GM18505 (cell line): ENCODE measurements at regions not wholly inside any gene's neighbourhood (a gene's known extent, or its start where the extent isn't known, plus 50 kb on each side); places are given as distances from the start of the nearest gene placed in this dataset.

Experiments
- ATAC-seq: cut with Tn5 transposase; IDR thresholded peaks from one replicate; pipeline ENCODE4 v1.9.1; 2021; ENCODE audit not compliant: unreplicated experiment
- POLR2A ChIP-seq: IDR thresholded peaks from 4 replicates; pipeline ENCODE4 v1.6.1; 2011; ENCODE audit warnings: borderline replicate concordance; ENCODE audit not compliant: insufficient read depth, insufficient read length; ENCODE audit errors: extremely low read depth

GRCh38 chr7:35362341-35362740 is 108.4 kb upstream of the TBX20 start:
- ATAC-seq, result no peak
- TF ChIP-seq POLR2A, result no peak

GRCh38 chr7:35359423-35359822 is 105.5 kb upstream of the TBX20 start:
- no peak for ATAC-seq
- no peak for TF ChIP-seq POLR2A

- ATAC-seq, result no peak
- TF ChIP-seq POLR2A, result no peak
Measured at GRCh38 chr7:35356495-35356894, 102.6 kb upstream of the TBX20 start.

GRCh38 chr7:35355911-35356310 is 102.0 kb upstream of the TBX20 start:
- TF ChIP-seq POLR2A, result no peak
- ATAC-seq, result no peak

- ATAC-seq, result no peak
- no peak for TF ChIP-seq POLR2A
Measured at GRCh38 chr7:35355199-35355598, 101.3 kb upstream of the TBX20 start.

- no peak for ATAC-seq
Measured at GRCh38 chr7:35353481-35353880, 99.6 kb upstream of the TBX20 start.

GRCh38 chr7:35351466-35351865 is 97.6 kb upstream of the TBX20 start:
- ATAC-seq, result no peak

More at GRCh38 chr7:35353481-35353880, 99.6 kb upstream of the TBX20 start:
- no peak for TF ChIP-seq POLR2A

GRCh38 chr7:35348611-35349400 is 94.9 kb upstream of the TBX20 start:
- TF ChIP-seq POLR2A, result no peak
- ATAC-seq, result no peak

More at GRCh38 chr7:35351466-35351865, 97.6 kb upstream of the TBX20 start:
- TF ChIP-seq POLR2A, result no peak

- ATAC-seq, result no peak
- TF ChIP-seq POLR2A, result no peak
Measured at GRCh38 chr7:35342786-35343185, 88.9 kb upstream of the TBX20 start.

- no peak for ATAC-seq
Measured at GRCh38 chr7:35339811-35340210, 85.9 kb upstream of the TBX20 start.

GRCh38 chr7:35336444-35336843 is 82.5 kb upstream of the TBX20 start:
- no peak for TF ChIP-seq POLR2A
- no peak for ATAC-seq

More at GRCh38 chr7:35339811-35340210, 85.9 kb upstream of the TBX20 start:
- TF ChIP-seq POLR2A, result no peak

- ATAC-seq, result no peak
- TF ChIP-seq POLR2A, result no peak
Measured at GRCh38 chr7:35334506-35334905, 80.6 kb upstream of the TBX20 start.

GRCh38 chr7:35333265-35333664 is 79.4 kb upstream of the TBX20 start:
- no peak for TF ChIP-seq POLR2A
- ATAC-seq, result no peak
